ENCODE measurements at regions not wholly inside any gene's neighbourhood (a gene's known extent, or its start where the extent isn't known, plus 50 kb on each side); places are given as distances from the start of the nearest gene placed in this dataset.

- no peaks in the 10 kb centered on the region for H3K27me3 ChIP-seq
- DNase-seq = no peak
- no peaks in the 10 kb centered on the region for H3K4me1 ChIP-seq (replicated peaks in 1 of 2)
- intact Hi-C loops (cut with DNase I) = no loop called here
- H3K27ac ChIP-seq = no peak overlapping the region
- no peaks in the 10 kb centered on the region for H3K36me3 ChIP-seq (replicated peaks in 1 of 2)
- 50 to 67% (median 57%) methylated on average over 3 of the region's 3 CpGs for WGBS, 4 donors
- no peak overlapping the region for H3K4me3 ChIP-seq
- no peak for TF ChIP-seq CTCF (IDR thresholded peaks at IDR 0.05)
- no peak for TF ChIP-seq POLR2A (IDR thresholded peaks at IDR 0.05)
- H3K9me3 ChIP-seq (replicated peaks in 1 of 3) = no peaks in the 10 kb centered on the region
Measured at GRCh38 chr16:35363510-35363909, 1904.1 kb downstream of the TP53TG3F start.

- no peak for DNase-seq
- no peak overlapping the region for H3K4me3 ChIP-seq
- no peaks in the 10 kb centered on the region for H3K27me3 ChIP-seq
- no peaks in the 10 kb centered on the region for H3K36me3 ChIP-seq (replicated peaks in 1 of 2)
- no peaks in the 10 kb centered on the region for H3K9me3 ChIP-seq (replicated peaks in 1 of 3)
- H3K4me1 ChIP-seq (replicated peaks in 1 of 2) = no peaks in the 10 kb centered on the region
- no peak overlapping the region for H3K27ac ChIP-seq
- TF ChIP-seq POLR2A (IDR thresholded peaks at IDR 0.05) (no peak), CTCF (IDR thresholded peaks at IDR 0.05) (no peak)
- intact Hi-C loops (cut with DNase I) = no loop called here
Measured at GRCh38 chr16:35364263-35364662, 1904.9 kb downstream of the TP53TG3F start.

DNA sequence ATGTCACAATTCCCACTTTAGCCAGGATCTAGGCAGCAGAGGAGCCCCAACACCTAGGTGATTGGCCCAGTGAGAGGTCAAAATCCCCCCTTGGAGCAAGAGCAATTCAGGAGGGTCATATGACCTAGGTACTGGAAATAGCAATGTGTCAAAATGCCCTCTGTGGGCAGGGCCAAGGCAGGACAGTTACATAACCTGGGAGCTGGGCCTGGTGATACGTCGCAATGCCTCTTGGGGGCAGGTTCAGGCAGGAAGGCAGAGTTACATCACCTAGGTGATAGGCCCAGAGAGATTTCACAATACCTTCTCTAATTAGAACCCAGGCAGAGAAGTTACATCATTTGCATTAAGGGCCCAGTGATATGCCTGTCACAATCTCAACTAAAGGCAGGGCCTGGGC, 1906.3 kb downstream of the TP53TG3F start:
- TF ChIP-seq POLR2A (IDR thresholded peaks at IDR 0.05) (no peak), CTCF (IDR thresholded peaks at IDR 0.05) (no peak)
- Histone ChIP-seq H3K4me3 (no peak overlapping the region), H3K36me3 (replicated peaks in 1 of 2) (no peaks in the 10 kb centered on the region), H3K27ac (no peak overlapping the region), H3K9me3 (replicated peaks in 1 of 3) (no peaks in the 10 kb centered on the region), H3K27me3 (no peaks in the 10 kb centered on the region), H3K4me1 (replicated peaks in 1 of 2) (no peaks in the 10 kb centered on the region)
- no peak for DNase-seq
- WGBS, 4 donors = 46 to 100% (median 77%) methylated on average over 2 of the region's 2 CpGs
- intact Hi-C loops (cut with DNase I) = no loop called here

GRCh38 chr16:35370617-35371016, 1911.2 kb downstream of the TP53TG3F start:
- H3K36me3 ChIP-seq (replicated peaks in 1 of 2) = no peaks in the 10 kb centered on the region
- H3K4me3 ChIP-seq = no peak overlapping the region
- 42 to 61% (median 50%) methylated on average over 1 of the region's 1 CpG for WGBS, 4 donors
- H3K4me1 ChIP-seq (replicated peaks in 1 of 2) = no peaks in the 10 kb centered on the region
- no peak overlapping the region for H3K27ac ChIP-seq
- no peak for TF ChIP-seq CTCF (IDR thresholded peaks at IDR 0.05)
- no peak for TF ChIP-seq POLR2A (IDR thresholded peaks at IDR 0.05)
- no peaks in the 10 kb centered on the region for H3K9me3 ChIP-seq (replicated peaks in 1 of 3)
- DNase-seq = no peak
- no peaks in the 10 kb centered on the region for H3K27me3 ChIP-seq
- intact Hi-C loops (cut with DNase I) = no loop called here

Measured in adrenal gland (tissue), 9 donors.